ENCODE measurements at regions not wholly inside any gene's neighbourhood (a gene's known extent, or its start where the extent isn't known, plus 50 kb on each side); places are given as distances from the start of the nearest gene placed in this dataset.

- H3K9me3 ChIP-seq (ENCODE audit: control insufficient read depth, insufficient read depth, low read depth, low read length), result no peaks in the 10 kb centered on the region
- H2AFZ ChIP-seq (ENCODE audit: low read length), result no peak overlapping the region
- no peaks in the 10 kb centered on the region for H3K36me3 ChIP-seq (ENCODE audit: control insufficient read depth, insufficient read depth, low read length)
- H3K4me2 ChIP-seq (ENCODE audit: extremely low read depth, insufficient read depth, low read length), result no peak overlapping the region
- H3K79me2 ChIP-seq (ENCODE audit: control insufficient read depth, insufficient read depth, low read length), result no peaks in the 10 kb centered on the region
- H3K27ac ChIP-seq (ENCODE audit: insufficient read depth, low read length), result no peak overlapping the region
- TF ChIP-seq EZH2 (IDR thresholded peaks at IDR 0.05; ENCODE audit: low read length, missing control alignments), result no peak
- no peak for TF ChIP-seq CTCF (conservative IDR thresholded peaks at IDR 0.05 in 1 of 2, IDR thresholded peaks at IDR 0.05 in 1 of 2; ENCODE audit: low read depth in 1 of 2, low read length in 2 of 2)
- no peak overlapping the region for H3K9ac ChIP-seq (ENCODE audit: insufficient read depth, low read length)
- H4K20me1 ChIP-seq (ENCODE audit: control insufficient read depth, extremely low read depth, insufficient read depth, low read length), result no peaks in the 10 kb centered on the region
- H3K4me1 ChIP-seq (ENCODE audit: control insufficient read depth, extremely low read depth, insufficient read depth, low read length), result no peaks in the 10 kb centered on the region
- DNase-seq (ENCODE audit: low read depth in 2 of 2), result no peak
- H3K4me3 ChIP-seq (replicated peaks in 1 of 4; ENCODE audit: control extremely low read depth in 1 of 4, insufficient read depth in 1 of 4, low read depth in 3 of 4, low read length in 4 of 4), result no peak overlapping the region
- H3K27me3 ChIP-seq (ENCODE audit: control insufficient read depth, insufficient read depth, low read length), result no peaks in the 10 kb centered on the region
These were observed 242.0 kb upstream of the RBFOX1 start for GRCh38 chr16:7090628-7091115.

- no peaks in the 10 kb centered on the region for H3K4me1 ChIP-seq (ENCODE audit: control insufficient read depth, extremely low read depth, insufficient read depth, low read length)
- H2AFZ ChIP-seq (ENCODE audit: low read length), result no peak overlapping the region
- H3K4me3 ChIP-seq (replicated peaks in 1 of 4; ENCODE audit: control extremely low read depth in 1 of 4, insufficient read depth in 1 of 4, low read depth in 3 of 4, low read length in 4 of 4), result no peak overlapping the region
- H3K27me3 ChIP-seq (ENCODE audit: control insufficient read depth, insufficient read depth, low read length), result no peaks in the 10 kb centered on the region
- H3K36me3 ChIP-seq (ENCODE audit: control insufficient read depth, insufficient read depth, low read length), result no peaks in the 10 kb centered on the region
- DNase-seq (ENCODE audit: low read depth in 2 of 2), result no peak
- H4K20me1 ChIP-seq (ENCODE audit: control insufficient read depth, extremely low read depth, insufficient read depth, low read length), result no peaks in the 10 kb centered on the region
- no peak overlapping the region for H3K4me2 ChIP-seq (ENCODE audit: extremely low read depth, insufficient read depth, low read length)
- no peaks in the 10 kb centered on the region for H3K79me2 ChIP-seq (ENCODE audit: control insufficient read depth, insufficient read depth, low read length)
- H3K27ac ChIP-seq (ENCODE audit: insufficient read depth, low read length), result no peak overlapping the region
- H3K9me3 ChIP-seq (ENCODE audit: control insufficient read depth, insufficient read depth, low read depth, low read length), result no peaks in the 10 kb centered on the region
- H3K9ac ChIP-seq (ENCODE audit: insufficient read depth, low read length), result no peak overlapping the region
- TF ChIP-seq CTCF (conservative IDR thresholded peaks at IDR 0.05 in 1 of 2, IDR thresholded peaks at IDR 0.05 in 1 of 2; ENCODE audit: low read depth in 1 of 2, low read length in 2 of 2), result no peak
- no peak for TF ChIP-seq EZH2 (IDR thresholded peaks at IDR 0.05; ENCODE audit: low read length, missing control alignments)
These were observed 242.9 kb upstream of the RBFOX1 start for GRCh38 chr16:7089751-7090150.

- no peak for DNase-seq (ENCODE audit: low read depth in 2 of 2)
- H4K20me1 ChIP-seq (ENCODE audit: control insufficient read depth, extremely low read depth, insufficient read depth, low read length), result no peaks in the 10 kb centered on the region
- no peaks in the 10 kb centered on the region for H3K4me1 ChIP-seq (ENCODE audit: control insufficient read depth, extremely low read depth, insufficient read depth, low read length)
- H3K27me3 ChIP-seq (ENCODE audit: control insufficient read depth, insufficient read depth, low read length), result no peaks in the 10 kb centered on the region
- no peaks in the 10 kb centered on the region for H3K36me3 ChIP-seq (ENCODE audit: control insufficient read depth, insufficient read depth, low read length)
- H3K79me2 ChIP-seq (ENCODE audit: control insufficient read depth, insufficient read depth, low read length), result no peaks in the 10 kb centered on the region
- H3K9me3 ChIP-seq (ENCODE audit: control insufficient read depth, insufficient read depth, low read depth, low read length), result no peaks in the 10 kb centered on the region
- no peak overlapping the region for H3K27ac ChIP-seq (ENCODE audit: insufficient read depth, low read length)
- H3K4me2 ChIP-seq (ENCODE audit: extremely low read depth, insufficient read depth, low read length), result no peak overlapping the region
- TF ChIP-seq CTCF (conservative IDR thresholded peaks at IDR 0.05 in 1 of 2, IDR thresholded peaks at IDR 0.05 in 1 of 2; ENCODE audit: low read depth in 1 of 2, low read length in 2 of 2) (no peak), EZH2 (IDR thresholded peaks at IDR 0.05; ENCODE audit: low read length, missing control alignments) (no peak)
- no peak overlapping the region for H3K4me3 ChIP-seq (replicated peaks in 1 of 4; ENCODE audit: control extremely low read depth in 1 of 4, insufficient read depth in 1 of 4, low read depth in 3 of 4, low read length in 4 of 4)
- H2AFZ ChIP-seq (ENCODE audit: low read length), result no peak overlapping the region
- H3K9ac ChIP-seq (ENCODE audit: insufficient read depth, low read length), result no peak overlapping the region
These were observed 243.9 kb upstream of the RBFOX1 start for GRCh38 chr16:7088711-7089110.

Data from fibroblast of lung (primary cell).